HEK293 (cell line): ENCODE measurements at regions not wholly inside any gene's neighbourhood (a gene's known extent, or its start where the extent isn't known, plus 50 kb on each side); places are given as distances from the start of the nearest gene placed in this dataset.

Source experiments
- CTCF ChIA-PET: fragments of 350-600 bp; formaldehyde crosslinking; extraction: SDS; loops from one replicate; lab custom pipeline; 2021; ENCODE audit warnings: antibody characterized with exemption; lab: Yijun Ruan, JAX
- POLR2A ChIA-PET: fragments of 300-600 bp; formaldehyde crosslinking; extraction: SDS; loops from one replicate; lab custom pipeline; 2020; ENCODE audit warnings: antibody characterized with exemption, inconsistent platforms; lab: Yijun Ruan, JAX
- H3K27ac ChIP-seq: fragments of 200-500 bp; sonication (Bioruptor generic); 2 replicates; pipeline ENCODE4 v1.5.1; 2014; ENCODE audit warnings: low read depth, low read length, control low read depth, inconsistent platforms; ENCODE audit errors: extremely low read depth
- H3K36me3 ChIP-seq, 2 experiments: fragments of 200-500 bp in 1 of 2; sonication (Bioruptor generic) in 1 of 2; 1 replicate in 1 of 2; 2 replicates in 1 of 2; pipeline ENCODE4 v1.5.1; 2014 to 2017; ENCODE audit warnings: inconsistent platforms in 2 of 2, low read length in 2 of 2; ENCODE audit not compliant: control insufficient read depth in 2 of 2, insufficient read depth in 1 of 2
- H3K4me1 ChIP-seq: fragments of 200-500 bp; sonication (Bioruptor generic); 2 replicates; pipeline ENCODE4 v1.5.1; 2014; ENCODE audit warnings: mild to moderate bottlenecking, low read length, inconsistent platforms; ENCODE audit not compliant: control insufficient read depth, insufficient read depth
- H3K4me3 ChIP-seq: 2 replicates; pipeline ENCODE4 v1.5.1; 2011; ENCODE audit warnings: low read depth, mild to moderate bottlenecking, control low read depth, low read length, moderate library complexity
- H3K9me3 ChIP-seq: fragments of 200-500 bp; sonication (Bioruptor generic); 2 replicates; pipeline ENCODE4 v1.5.1; 2014; ENCODE audit warnings: low read depth, low read length, inconsistent platforms; ENCODE audit not compliant: control insufficient read depth, insufficient read depth
- ATF2 ChIP-seq: fragments of 450-650 bp; formaldehyde crosslinking; IDR thresholded peaks from 2 replicates; pipeline ENCODE4 v1.5.1; 2016; ENCODE audit warnings: missing biosample characterization, missing genetic modification characterization, low read depth
- CTCF ChIP-seq: fragments of 450-650 bp; formaldehyde crosslinking; IDR thresholded peaks from 2 replicates; pipeline ENCODE4 v1.5.1; 2016; ENCODE audit warnings: missing biosample characterization, missing genetic modification characterization
- SP2 ChIP-seq: fragments of 450-650 bp; formaldehyde crosslinking; IDR thresholded peaks from 2 replicates; pipeline ENCODE4 v1.5.1; 2016; ENCODE audit warnings: missing biosample characterization, missing genetic modification characterization
- SP3 ChIP-seq: fragments of 450-650 bp; formaldehyde crosslinking; IDR thresholded peaks from 2 replicates; pipeline ENCODE4 v1.5.1; 2016; ENCODE audit warnings: missing biosample characterization, missing genetic modification characterization
- ZBTB26 ChIP-seq: fragments of 450-650 bp; formaldehyde crosslinking; optimal IDR thresholded peaks from 2 replicates; pipeline ENCODE3; 2016; ENCODE audit warnings: missing biosample characterization, mild to moderate bottlenecking, missing genetic modification characterization
- ZNF184 ChIP-seq: fragments of 450-650 bp; IDR thresholded peaks from 2 replicates; pipeline ENCODE4 v1.5.1; 2018; ENCODE audit warnings: missing biosample characterization, mild to moderate bottlenecking, missing genetic modification characterization
- ZNF19 ChIP-seq: fragments of 450-650 bp; formaldehyde crosslinking; IDR thresholded peaks from 2 replicates; pipeline ENCODE4; 2016; ENCODE audit warnings: missing biosample characterization, missing genetic modification characterization, low read depth
- ZNF23 ChIP-seq: fragments of 450-650 bp; formaldehyde crosslinking; IDR thresholded peaks from 2 replicates; pipeline ENCODE4 v1.5.1; 2016; ENCODE audit warnings: missing biosample characterization, missing genetic modification characterization, borderline replicate concordance
- ZNF280C ChIP-seq: fragments of 450-650 bp; formaldehyde crosslinking; IDR thresholded peaks from 2 replicates; pipeline ENCODE4 v1.5.1; 2016; ENCODE audit warnings: missing biosample characterization, missing genetic modification characterization
- ZNF404 ChIP-seq: fragments of 450-650 bp; formaldehyde crosslinking; IDR thresholded peaks from 2 replicates; pipeline ENCODE4 v1.5.1; 2017; ENCODE audit warnings: missing biosample characterization, missing genetic modification characterization
- ZNF473 ChIP-seq: fragments of 450-650 bp; formaldehyde crosslinking; IDR thresholded peaks from 2 replicates; pipeline ENCODE4 v1.5.1; 2017; ENCODE audit warnings: missing biosample characterization, missing genetic modification characterization
- ZNF529 ChIP-seq: fragments of 450-650 bp; formaldehyde crosslinking; IDR thresholded peaks from 2 replicates; pipeline ENCODE4 v1.5.1; 2017; ENCODE audit warnings: missing genetic modification characterization, missing biosample characterization; ENCODE audit not compliant: insufficient replicate concordance
- ZNF629 ChIP-seq: fragments of 450-650 bp; formaldehyde crosslinking; IDR thresholded peaks from 2 replicates; pipeline ENCODE4 v1.5.1; 2017; ENCODE audit warnings: missing biosample characterization, missing genetic modification characterization
- ZNF670 ChIP-seq: fragments of 450-650 bp; formaldehyde crosslinking; IDR thresholded peaks from 2 replicates; pipeline ENCODE4 v1.5.1; 2016; ENCODE audit warnings: missing biosample characterization, missing genetic modification characterization, low read depth
- ZNF747 ChIP-seq: fragments of 450-650 bp; formaldehyde crosslinking; IDR thresholded peaks from 2 replicates; pipeline ENCODE4 v1.5.1; 2016; ENCODE audit warnings: missing biosample characterization, missing genetic modification characterization
- ZNF791 ChIP-seq: fragments of 450-650 bp; formaldehyde crosslinking; IDR thresholded peaks from 2 replicates; pipeline ENCODE4 v1.5.1; 2016; ENCODE audit warnings: missing biosample characterization, missing genetic modification characterization
- ZNF830 ChIP-seq: fragments of 450-650 bp; IDR thresholded peaks from 2 replicates; pipeline ENCODE4 v1.5.0; 2018; ENCODE audit warnings: missing biosample characterization, missing genetic modification characterization, low read depth, mild to moderate bottlenecking, moderate library complexity
- ZNF837 ChIP-seq: fragments of 450-650 bp; formaldehyde crosslinking; IDR thresholded peaks from 2 replicates; pipeline ENCODE4 v1.5.1; 2016; ENCODE audit warnings: missing biosample characterization, missing genetic modification characterization
- ZSCAN16 ChIP-seq: fragments of 450-650 bp; formaldehyde crosslinking; IDR thresholded peaks from 2 replicates; pipeline ENCODE4 v1.5.1; 2016; ENCODE audit warnings: missing biosample characterization, missing genetic modification characterization

- Histone ChIP-seq H3K4me3 (no peak overlapping the region), H3K36me3 (no peaks in the 10 kb centered on the region), H3K4me1 (no peaks in the 10 kb centered on the region), H3K27ac (no peak overlapping the region), H3K9me3 (no peaks in the 10 kb centered on the region)
- ChIA-PET CTCF (interaction anchor here (0.8 to 2.8 kb wide), 2 partner anchors 8 to 160 kb away, joined by 3 to 16 read pairs; no protein-coding TSS in a partner anchor), POLR2A (no interaction called here)
- no peak for TF ChIP-seq ATF2 (tag by site-specific recombination)
- no peak for TF ChIP-seq SP2
- TF ChIP-seq ZNF19 (tag by site-specific recombination), result no peak
- TF ChIP-seq ZNF837 (tag by site-specific recombination), result no peak
- no peak for TF ChIP-seq ZNF184 (tag by site-specific recombination)
- no peak for TF ChIP-seq ZNF830
- no peak for TF ChIP-seq ZNF670 (tag by site-specific recombination)
- no peak for TF ChIP-seq ZNF791 (tag by site-specific recombination)
Observed at GRCh38 chr3:167880183-167880582, 144.7 kb downstream of the SERPINI1 start.

- Histone ChIP-seq H3K4me1 (no peaks in the 10 kb centered on the region), H3K27ac (no peak overlapping the region), H3K36me3 (no peaks in the 10 kb centered on the region), H3K4me3 (no peak overlapping the region), H3K9me3 (no peaks in the 10 kb centered on the region)
- POLR2A ChIA-PET, result no interaction called here
- CTCF ChIA-PET, result interaction anchor here (0.6 kb wide), 1 partner anchor 35 kb away, joined by 3 read pairs; no protein-coding TSS in a partner anchor
- no peak for TF ChIP-seq ZSCAN16 (tag by site-specific recombination)
- no peak for TF ChIP-seq ZNF473 (tag by site-specific recombination)
- no peak for TF ChIP-seq ZNF747 (tag by site-specific recombination)
- TF ChIP-seq SP3 (tag by site-specific recombination), result no peak
- no peak for TF ChIP-seq CTCF
- no peak for TF ChIP-seq ZNF23
- TF ChIP-seq ZNF529 (tag by site-specific recombination), result no peak
- TF ChIP-seq ZNF629, result no peak
- TF ChIP-seq ZBTB26 (tag by site-specific recombination), result no peak
- no peak for TF ChIP-seq ZNF404
- no peak for TF ChIP-seq ZNF280C (tag by site-specific recombination)
Observed at GRCh38 chr3:167876620-167877281, 141.2 kb downstream of the SERPINI1 start.
